ENCODE measurements at regions not wholly inside any gene's neighbourhood (a gene's known extent, or its start where the extent isn't known, plus 50 kb on each side); places are given as distances from the start of the nearest gene placed in this dataset.
"Not testable (repeated sequence)": the region's sequence is repeated elsewhere in the genome, so short reads cannot be mapped to it uniquely, and the experiment has no call there.

DNA sequence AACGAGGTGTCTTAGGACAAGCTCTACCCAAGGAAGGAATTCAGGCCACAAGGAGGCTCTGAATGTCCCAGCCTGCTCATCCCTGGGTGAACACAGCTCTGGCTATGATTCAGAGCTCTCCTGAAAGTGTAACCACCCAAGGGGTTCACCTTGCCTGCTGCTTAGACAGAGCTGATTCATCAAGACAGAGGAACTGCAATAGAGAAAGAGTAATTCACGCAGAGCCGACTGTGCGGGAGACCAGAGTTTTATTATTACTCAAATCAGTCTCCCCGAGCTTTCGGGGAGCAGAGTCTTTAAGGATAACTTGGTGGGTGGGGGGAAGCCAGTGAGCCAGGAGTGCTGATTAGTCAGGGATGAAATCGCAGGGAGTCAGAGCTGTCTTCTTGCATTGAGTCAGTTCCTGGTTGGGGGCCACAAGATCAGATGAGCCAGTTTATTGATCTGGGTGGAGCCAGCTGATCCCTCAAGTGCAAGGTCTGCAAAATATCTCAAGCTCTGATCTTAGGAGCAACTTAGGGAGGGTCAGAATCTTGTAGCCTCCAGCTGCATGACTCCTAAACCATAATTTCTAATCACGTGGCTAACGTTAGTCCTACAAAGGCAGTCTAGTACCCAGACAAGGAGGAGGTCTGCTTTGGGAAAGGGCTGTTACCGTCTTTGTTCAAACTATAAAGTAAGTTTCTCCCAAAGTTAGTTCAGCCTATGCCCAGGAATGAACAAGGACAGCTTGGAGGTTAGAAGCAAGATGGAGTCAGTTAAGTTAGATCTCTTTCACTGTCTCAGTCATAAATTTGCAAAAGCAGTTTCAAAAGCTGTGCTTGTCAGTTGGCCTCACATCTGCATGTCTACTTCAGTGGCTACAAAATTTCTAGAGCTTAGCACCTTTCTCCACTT lies 123.4 kb upstream of the DAPK1 start:
- peaks cover 34% of the 10 kb centered on the region for H3K4me1 Mint-ChIP-seq
- H3K27ac ChIP-seq (ENCODE audit: low read depth) = peak overlapping the region; percentile 88
- peak overlapping the region; percentile 61 for H3K4me2 ChIP-seq
- H3K9me3 Mint-ChIP-seq; H3F3A ChIP-seq (replicated peaks; ENCODE audit: low read depth); H3K27me3 ChIP-seq (ENCODE audit: insufficient read depth); H3K79me2 ChIP-seq (replicated peaks; ENCODE audit: insufficient read depth); H4K20me1 ChIP-seq (replicated peaks; ENCODE audit: insufficient read depth); H3K9me2 ChIP-seq (ENCODE audit: insufficient read depth); H3K36me3 Mint-ChIP-seq (ENCODE audit: low read depth); H3K27me3 Mint-ChIP-seq (ENCODE audit: insufficient read depth, low read depth, poor library complexity); H3K4me3 ChIP-seq; H3K4me3 Mint-ChIP-seq; H3K36me3 ChIP-seq (ENCODE audit: insufficient read depth): not testable (repeated sequence)
- 0 out of 2 replicates have a peak overlapping the region, but pooled peaks have one; percentile 5 for H2AFZ ChIP-seq
- TF ChIP-seq, protein P1, sequence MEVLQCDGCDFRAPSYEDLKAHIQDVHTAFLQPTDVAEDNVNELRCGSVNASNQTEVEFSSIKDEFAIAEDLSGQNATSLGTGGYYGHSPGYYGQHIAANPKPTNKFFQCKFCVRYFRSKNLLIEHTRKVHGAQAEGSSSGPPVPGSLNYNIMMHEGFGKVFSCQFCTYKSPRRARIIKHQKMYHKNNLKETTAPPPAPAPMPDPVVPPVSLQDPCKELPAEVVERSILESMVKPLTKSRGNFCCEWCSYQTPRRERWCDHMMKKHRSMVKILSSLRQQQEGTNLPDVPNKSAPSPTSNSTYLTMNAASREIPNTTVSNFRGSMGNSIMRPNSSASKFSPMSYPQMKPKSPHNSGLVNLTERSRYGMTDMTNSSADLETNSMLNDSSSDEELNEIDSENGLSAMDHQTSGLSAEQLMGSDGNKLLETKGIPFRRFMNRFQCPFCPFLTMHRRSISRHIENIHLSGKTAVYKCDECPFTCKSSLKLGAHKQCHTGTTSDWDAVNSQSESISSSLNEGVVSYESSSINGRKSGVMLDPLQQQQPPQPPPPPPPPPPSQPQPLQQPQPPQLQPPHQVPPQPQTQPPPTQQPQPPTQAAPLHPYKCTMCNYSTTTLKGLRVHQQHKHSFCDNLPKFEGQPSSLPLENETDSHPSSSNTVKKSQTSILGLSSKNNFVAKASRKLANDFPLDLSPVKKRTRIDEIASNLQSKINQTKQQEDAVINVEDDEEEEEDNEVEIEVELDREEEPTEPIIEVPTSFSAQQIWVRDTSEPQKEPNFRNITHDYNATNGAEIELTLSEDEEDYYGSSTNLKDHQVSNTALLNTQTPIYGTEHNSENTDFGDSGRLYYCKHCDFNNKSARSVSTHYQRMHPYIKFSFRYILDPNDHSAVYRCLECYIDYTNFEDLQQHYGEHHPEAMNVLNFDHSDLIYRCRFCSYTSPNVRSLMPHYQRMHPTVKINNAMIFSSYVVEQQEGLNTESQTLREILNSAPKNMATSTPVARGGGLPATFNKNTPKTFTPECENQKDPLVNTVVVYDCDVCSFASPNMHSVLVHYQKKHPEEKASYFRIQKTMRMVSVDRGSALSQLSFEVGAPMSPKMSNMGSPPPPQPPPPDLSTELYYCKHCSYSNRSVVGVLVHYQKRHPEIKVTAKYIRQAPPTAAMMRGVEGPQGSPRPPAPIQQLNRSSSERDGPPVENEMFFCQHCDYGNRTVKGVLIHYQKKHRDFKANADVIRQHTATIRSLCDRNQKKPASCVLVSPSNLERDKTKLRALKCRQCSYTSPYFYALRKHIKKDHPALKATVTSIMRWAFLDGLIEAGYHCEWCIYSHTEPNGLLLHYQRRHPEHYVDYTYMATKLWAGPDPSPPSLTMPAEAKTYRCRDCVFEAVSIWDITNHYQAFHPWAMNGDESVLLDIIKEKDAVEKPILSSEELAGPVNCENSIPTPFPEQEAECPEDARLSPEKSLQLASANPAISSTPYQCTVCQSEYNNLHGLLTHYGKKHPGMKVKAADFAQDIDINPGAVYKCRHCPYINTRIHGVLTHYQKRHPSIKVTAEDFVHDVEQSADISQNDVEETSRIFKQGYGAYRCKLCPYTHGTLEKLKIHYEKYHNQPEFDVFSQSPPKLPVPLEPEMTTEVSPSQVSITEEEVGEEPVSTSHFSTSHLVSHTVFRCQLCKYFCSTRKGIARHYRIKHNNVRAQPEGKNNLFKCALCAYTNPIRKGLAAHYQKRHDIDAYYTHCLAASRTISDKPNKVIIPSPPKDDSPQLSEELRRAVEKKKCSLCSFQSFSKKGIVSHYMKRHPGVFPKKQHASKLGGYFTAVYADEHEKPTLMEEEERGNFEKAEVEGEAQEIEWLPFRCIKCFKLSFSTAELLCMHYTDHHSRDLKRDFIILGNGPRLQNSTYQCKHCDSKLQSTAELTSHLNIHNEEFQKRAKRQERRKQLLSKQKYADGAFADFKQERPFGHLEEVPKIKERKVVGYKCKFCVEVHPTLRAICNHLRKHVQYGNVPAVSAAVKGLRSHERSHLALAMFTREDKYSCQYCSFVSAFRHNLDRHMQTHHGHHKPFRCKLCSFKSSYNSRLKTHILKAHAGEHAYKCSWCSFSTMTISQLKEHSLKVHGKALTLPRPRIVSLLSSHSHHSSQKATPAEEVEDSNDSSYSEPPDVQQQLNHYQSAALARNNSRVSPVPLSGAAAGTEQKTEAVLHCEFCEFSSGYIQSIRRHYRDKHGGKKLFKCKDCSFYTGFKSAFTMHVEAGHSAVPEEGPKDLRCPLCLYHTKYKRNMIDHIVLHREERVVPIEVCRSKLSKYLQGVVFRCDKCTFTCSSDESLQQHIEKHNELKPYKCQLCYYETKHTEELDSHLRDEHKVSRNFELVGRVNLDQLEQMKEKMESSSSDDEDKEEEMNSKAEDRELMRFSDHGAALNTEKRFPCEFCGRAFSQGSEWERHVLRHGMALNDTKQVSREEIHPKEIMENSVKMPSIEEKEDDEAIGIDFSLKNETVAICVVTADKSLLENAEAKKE (CRISPR knock-in tag; IDR thresholded peaks at IDR 0.05) = peak; percentile 38; the same call in 1 of the 2 replicates
- peaks cover 36% of the 10 kb centered on the region for H3K4me1 ChIP-seq (ENCODE audit: insufficient read depth)
- DNase-seq (ENCODE audit: low spot score) (peak; percentile 36), ATAC-seq (peak; percentile 86)
- peak overlapping the region; percentile 73 for H3K27ac Mint-ChIP-seq

DNA sequence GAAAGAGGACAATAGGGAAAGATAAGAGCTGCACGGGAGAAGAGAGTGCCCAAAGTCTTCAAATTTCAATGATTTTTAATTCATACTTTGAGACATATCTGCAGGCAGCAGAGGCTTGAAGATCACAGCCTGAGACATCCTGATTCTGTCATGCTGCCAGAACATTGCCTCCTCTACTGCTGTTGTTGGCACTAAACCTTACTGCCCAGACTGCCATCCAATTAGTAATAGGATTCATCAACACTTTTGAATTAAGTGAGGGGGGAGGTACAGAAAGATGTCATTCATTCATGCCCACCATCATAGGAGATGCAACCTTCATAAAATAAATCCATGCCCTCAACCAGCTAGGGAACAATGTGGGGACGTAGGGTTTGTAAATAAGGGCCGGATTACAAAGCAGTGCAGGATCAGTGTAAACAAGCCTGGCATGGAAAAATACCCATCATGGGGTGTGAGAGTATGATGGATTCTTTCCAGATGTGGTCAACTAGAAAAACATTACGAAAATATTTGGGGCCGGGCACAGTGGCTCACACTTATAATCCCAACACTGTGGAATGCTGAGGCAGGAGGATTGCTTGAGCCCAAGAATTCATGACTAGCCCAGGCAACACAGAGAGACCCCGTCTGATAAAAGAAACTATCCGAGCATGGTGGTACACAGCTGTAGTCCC lies 122.1 kb upstream of the DAPK1 start:
- Histone ChIP-seq H3K4me3 (no peak overlapping the region), H4K20me1 (replicated peaks; ENCODE audit: insufficient read depth) (no peaks in the 10 kb centered on the region), H2AFZ (no peak overlapping the region), H3K79me2 (replicated peaks; ENCODE audit: insufficient read depth) (no peaks in the 10 kb centered on the region), H3K36me3 (ENCODE audit: insufficient read depth) (no peaks in the 10 kb centered on the region), H3K4me1 (ENCODE audit: insufficient read depth) (peaks cover 41% of the 10 kb centered on the region), H3F3A (replicated peaks; ENCODE audit: low read depth) (no peaks in the 10 kb centered on the region), H3K4me2 (0 out of 2 replicates have a peak overlapping the region, but pooled peaks have one; percentile 61), H3K9me2 (ENCODE audit: insufficient read depth) (peaks cover 9% of the 10 kb centered on the region; the same call in 1 of the 2 replicates), H3K27ac (ENCODE audit: low read depth) (no peak overlapping the region), H3K27me3 (ENCODE audit: insufficient read depth) (no peaks in the 10 kb centered on the region)
- Mint-ChIP-seq H3K4me1 (peaks cover 37% of the 10 kb centered on the region), H3K9me3 (no peaks in the 10 kb centered on the region), H3K36me3 (ENCODE audit: low read depth) (no peaks in the 10 kb centered on the region), H3K27ac (no peak overlapping the region), H3K4me3 (no peak overlapping the region), H3K27me3 (ENCODE audit: insufficient read depth, low read depth, poor library complexity) (peaks cover 5% of the 10 kb centered on the region)
- DNase-seq (ENCODE audit: low spot score) (no peak), ATAC-seq (no peak)
- no peak for TF ChIP-seq ETS1 (IDR thresholded peaks at IDR 0.05)
- TF ChIP-seq, protein P2, sequence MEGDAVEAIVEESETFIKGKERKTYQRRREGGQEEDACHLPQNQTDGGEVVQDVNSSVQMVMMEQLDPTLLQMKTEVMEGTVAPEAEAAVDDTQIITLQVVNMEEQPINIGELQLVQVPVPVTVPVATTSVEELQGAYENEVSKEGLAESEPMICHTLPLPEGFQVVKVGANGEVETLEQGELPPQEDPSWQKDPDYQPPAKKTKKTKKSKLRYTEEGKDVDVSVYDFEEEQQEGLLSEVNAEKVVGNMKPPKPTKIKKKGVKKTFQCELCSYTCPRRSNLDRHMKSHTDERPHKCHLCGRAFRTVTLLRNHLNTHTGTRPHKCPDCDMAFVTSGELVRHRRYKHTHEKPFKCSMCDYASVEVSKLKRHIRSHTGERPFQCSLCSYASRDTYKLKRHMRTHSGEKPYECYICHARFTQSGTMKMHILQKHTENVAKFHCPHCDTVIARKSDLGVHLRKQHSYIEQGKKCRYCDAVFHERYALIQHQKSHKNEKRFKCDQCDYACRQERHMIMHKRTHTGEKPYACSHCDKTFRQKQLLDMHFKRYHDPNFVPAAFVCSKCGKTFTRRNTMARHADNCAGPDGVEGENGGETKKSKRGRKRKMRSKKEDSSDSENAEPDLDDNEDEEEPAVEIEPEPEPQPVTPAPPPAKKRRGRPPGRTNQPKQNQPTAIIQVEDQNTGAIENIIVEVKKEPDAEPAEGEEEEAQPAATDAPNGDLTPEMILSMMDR (conservative IDR thresholded peaks at IDR 0.05; ENCODE audit: low read depth in 2 of 2) = no peak
- TF ChIP-seq POLR2AphosphoS5 (IDR thresholded peaks at IDR 0.05; ENCODE audit: low read depth) = no peak
- TF ChIP-seq, protein P3, sequence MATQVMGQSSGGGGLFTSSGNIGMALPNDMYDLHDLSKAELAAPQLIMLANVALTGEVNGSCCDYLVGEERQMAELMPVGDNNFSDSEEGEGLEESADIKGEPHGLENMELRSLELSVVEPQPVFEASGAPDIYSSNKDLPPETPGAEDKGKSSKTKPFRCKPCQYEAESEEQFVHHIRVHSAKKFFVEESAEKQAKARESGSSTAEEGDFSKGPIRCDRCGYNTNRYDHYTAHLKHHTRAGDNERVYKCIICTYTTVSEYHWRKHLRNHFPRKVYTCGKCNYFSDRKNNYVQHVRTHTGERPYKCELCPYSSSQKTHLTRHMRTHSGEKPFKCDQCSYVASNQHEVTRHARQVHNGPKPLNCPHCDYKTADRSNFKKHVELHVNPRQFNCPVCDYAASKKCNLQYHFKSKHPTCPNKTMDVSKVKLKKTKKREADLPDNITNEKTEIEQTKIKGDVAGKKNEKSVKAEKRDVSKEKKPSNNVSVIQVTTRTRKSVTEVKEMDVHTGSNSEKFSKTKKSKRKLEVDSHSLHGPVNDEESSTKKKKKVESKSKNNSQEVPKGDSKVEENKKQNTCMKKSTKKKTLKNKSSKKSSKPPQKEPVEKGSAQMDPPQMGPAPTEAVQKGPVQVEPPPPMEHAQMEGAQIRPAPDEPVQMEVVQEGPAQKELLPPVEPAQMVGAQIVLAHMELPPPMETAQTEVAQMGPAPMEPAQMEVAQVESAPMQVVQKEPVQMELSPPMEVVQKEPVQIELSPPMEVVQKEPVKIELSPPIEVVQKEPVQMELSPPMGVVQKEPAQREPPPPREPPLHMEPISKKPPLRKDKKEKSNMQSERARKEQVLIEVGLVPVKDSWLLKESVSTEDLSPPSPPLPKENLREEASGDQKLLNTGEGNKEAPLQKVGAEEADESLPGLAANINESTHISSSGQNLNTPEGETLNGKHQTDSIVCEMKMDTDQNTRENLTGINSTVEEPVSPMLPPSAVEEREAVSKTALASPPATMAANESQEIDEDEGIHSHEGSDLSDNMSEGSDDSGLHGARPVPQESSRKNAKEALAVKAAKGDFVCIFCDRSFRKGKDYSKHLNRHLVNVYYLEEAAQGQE (IDR thresholded peaks at IDR 0.05; ENCODE audit: unreplicated experiment) = no peak
- TF ChIP-seq CREB1 (CRISPR knock-in tag; IDR thresholded peaks at IDR 0.05; ENCODE audit: low read depth) = no peak
